Colonic mucosa (tissue), 4 donors: ENCODE measurements at regions not wholly inside any gene's neighbourhood (a gene's known extent, or its start where the extent isn't known, plus 50 kb on each side); places are given as distances from the start of the nearest gene placed in this dataset.

Experiments
- DNase-seq: peaks from one replicate; pipeline ENCODE4 v3.0.0-alpha.2; 2020
- H3K27ac ChIP-seq: fragments of 200-600 bp; one replicate; pipeline ENCODE4 v1.8.0; 2021
- H3K27me3 ChIP-seq: fragments of 200-600 bp; one replicate; pipeline ENCODE4 v1.8.0; 2021
- H3K36me3 ChIP-seq: fragments of 200-600 bp; one replicate; pipeline ENCODE4 v1.8.0; 2021
- H3K4me1 ChIP-seq: fragments of 200-600 bp; one replicate; pipeline ENCODE4 v1.8.0; 2021; ENCODE audit warnings: mild to moderate bottlenecking
- H3K4me3 ChIP-seq: fragments of 200-600 bp; one replicate; pipeline ENCODE4 v1.8.0; 2021
- H3K9ac ChIP-seq, 2 donors: one replicate each; pipeline ENCODE4 v1.7.0; 2013; ENCODE audit warnings: control low read depth in 2 of 2, low read depth in 2 of 2, low read length in 2 of 2
- H3K9me3 ChIP-seq: fragments of 200-600 bp; one replicate; pipeline ENCODE4 v1.8.0; 2021
- CTCF ChIP-seq: fragments of 200-600 bp; IDR thresholded peaks from one replicate; pipeline ENCODE4 v1.8.0; 2022; ENCODE audit warnings: antibody characterized with exemption, mild to moderate bottlenecking
- intact Hi-C: fragments of 100-400 bp; cut with DNase I; formaldehyde crosslinking; loops from one replicate; pipeline ENCODE4 v1.14.1; 2022
- donor health status: healthy.
- donor health status: DM: no; HTN: no; CAD: no.
- donor health status: DM: no; HTN: no; CAD: no.

GRCh38 chr1:229781453-229781852 is 155.4 kb downstream of the URB2 start:
- Histone ChIP-seq H3K4me3 (no peak overlapping the region), H3K27ac (no peak overlapping the region), H3K27me3 (no peaks in the 10 kb centered on the region), H3K4me1 (no peaks in the 10 kb centered on the region), H3K9ac (no peak overlapping the region), H3K36me3 (no peaks in the 10 kb centered on the region), H3K9me3 (no peaks in the 10 kb centered on the region)
- DNase-seq, result peak; percentile 33
- TF ChIP-seq CTCF, result peak; percentile 32
- intact Hi-C loops, result loop anchor here (10.0 kb wide), 1 partner anchor 117 kb away; no protein-coding TSS in a partner anchor

- Histone ChIP-seq H3K27ac (no peak overlapping the region), H3K27me3 (no peaks in the 10 kb centered on the region), H3K36me3 (no peaks in the 10 kb centered on the region), H3K9me3 (no peaks in the 10 kb centered on the region), H3K4me3 (no peak overlapping the region), H3K4me1 (no peaks in the 10 kb centered on the region), H3K9ac (no peak overlapping the region)
- DNase-seq, result no peak
- intact Hi-C loops, result loop anchor here (10.0 kb wide), 1 partner anchor 118 kb away; no protein-coding TSS in a partner anchor
- no peak for TF ChIP-seq CTCF
Measured at GRCh38 chr1:229782469-229782868, 156.4 kb downstream of the URB2 start.

GRCh38 chr1:229784834-229785233 is 158.8 kb downstream of the URB2 start:
- intact Hi-C loops, result loop anchor here (10.0 kb wide), 1 partner anchor 120 kb away; no protein-coding TSS in a partner anchor
- Histone ChIP-seq H3K4me1 (no peaks in the 10 kb centered on the region), H3K27ac (no peak overlapping the region), H3K4me3 (no peak overlapping the region), H3K36me3 (no peaks in the 10 kb centered on the region), H3K9ac (no peak overlapping the region), H3K27me3 (no peaks in the 10 kb centered on the region), H3K9me3 (no peaks in the 10 kb centered on the region)
- no peak for TF ChIP-seq CTCF
- DNase-seq, result peak; percentile 28

GRCh38 chr1:229786974-229787610 is 161.0 kb downstream of the URB2 start:
- no peak overlapping the region for H3K9ac ChIP-seq
- H3K4me3 ChIP-seq, result no peak overlapping the region
- no peaks in the 10 kb centered on the region for H3K4me1 ChIP-seq
- DNase-seq, result no peak
- intact Hi-C loops, result loop anchor here (10.0 kb wide), 1 partner anchor 122 kb away; no protein-coding TSS in a partner anchor
- H3K27ac ChIP-seq, result no peak overlapping the region
- no peaks in the 10 kb centered on the region for H3K9me3 ChIP-seq
- TF ChIP-seq CTCF, result no peak
- no peaks in the 10 kb centered on the region for H3K27me3 ChIP-seq
- no peaks in the 10 kb centered on the region for H3K36me3 ChIP-seq

GRCh38 chr1:229788004-229788403 is 162.0 kb downstream of the URB2 start:
- H3K4me3 ChIP-seq, result no peak overlapping the region
- no peak overlapping the region for H3K27ac ChIP-seq
- no peaks in the 10 kb centered on the region for H3K4me1 ChIP-seq
- no peak for TF ChIP-seq CTCF
- no peaks in the 10 kb centered on the region for H3K27me3 ChIP-seq
- H3K36me3 ChIP-seq, result no peaks in the 10 kb centered on the region
- intact Hi-C loops, result loop anchor here (10.0 kb wide), 1 partner anchor 123 kb away; no protein-coding TSS in a partner anchor
- H3K9ac ChIP-seq, result no peak overlapping the region
- no peak for DNase-seq
- no peaks in the 10 kb centered on the region for H3K9me3 ChIP-seq
